Loucy (cell line): ENCODE measurements at regions not wholly inside any gene's neighbourhood (a gene's known extent, or its start where the extent isn't known, plus 50 kb on each side); places are given as distances from the start of the nearest gene placed in this dataset.

ENCODE experiments used
- H2AFZ ChIP-seq: fragments of 200-600 bp; sonication (generic); 2 replicates; pipeline ENCODE4 v1.6.0; 2016; ENCODE audit warnings: antibody characterized with exemption, mild to moderate bottlenecking, low read length, moderate library complexity
- H3F3A ChIP-seq: fragments of 200-600 bp; 2 replicates; pipeline ENCODE4 v1.6.0; 2016; ENCODE audit warnings: antibody characterized with exemption, low read depth, mild to moderate bottlenecking
- H3K27me3 ChIP-seq: fragments of 200-600 bp; sonication (generic); 2 replicates; pipeline ENCODE4 v1.6.1; 2014; ENCODE audit warnings: low read length, mild to moderate bottlenecking; ENCODE audit not compliant: insufficient read depth, poor library complexity, severe bottlenecking
- H3K36me3 ChIP-seq: fragments of 200-600 bp; sonication (generic); 2 replicates; pipeline ENCODE4 v1.6.1; 2016; ENCODE audit warnings: low read length; ENCODE audit not compliant: insufficient read depth
- H3K4me1 ChIP-seq: fragments of 200-600 bp; sonication (generic); 2 replicates; pipeline ENCODE4 v1.5.1; 2014; ENCODE audit warnings: low read length, mild to moderate bottlenecking; ENCODE audit not compliant: insufficient read depth, poor library complexity, severe bottlenecking
- H3K4me2 ChIP-seq: fragments of 200-600 bp; sonication (generic); 2 replicates; pipeline ENCODE4 v1.6.0; 2014; ENCODE audit warnings: antibody characterized with exemption, low read length, low read depth, mild to moderate bottlenecking; ENCODE audit not compliant: poor library complexity, severe bottlenecking
- H3K4me3 ChIP-seq: fragments of 200-600 bp; sonication (generic); 2 replicates; pipeline ENCODE4 v1.5.1; 2014; ENCODE audit warnings: low read length, mild to moderate bottlenecking, mixed read lengths; ENCODE audit not compliant: poor library complexity, severe bottlenecking
- H3K79me2 ChIP-seq: fragments of 200-600 bp; sonication (generic); 2 replicates; pipeline ENCODE4 v1.6.1; 2014; ENCODE audit warnings: low read length; ENCODE audit not compliant: insufficient read depth
- H3K9ac ChIP-seq: fragments of 200-600 bp; sonication (generic); 2 replicates; pipeline ENCODE4 v1.6.0; 2014; ENCODE audit warnings: mild to moderate bottlenecking, low read depth, low read length, moderate library complexity; ENCODE audit not compliant: poor library complexity, severe bottlenecking
- H3K9me2 ChIP-seq: fragments of 200-600 bp; sonication (generic); replicated peaks from 2 replicates; pipeline ENCODE4 v1.6.1; 2016; ENCODE audit warnings: low read depth, low read length, mixed read lengths
- H3K9me3 ChIP-seq: fragments of 200-600 bp; sonication (generic); 2 replicates; pipeline ENCODE4 v1.6.1; 2014; ENCODE audit warnings: mild to moderate bottlenecking, antibody characterized with exemption, low read length, low read depth; ENCODE audit not compliant: insufficient read depth
- H4K20me1 ChIP-seq: fragments of 200-600 bp; sonication (generic); 2 replicates; pipeline ENCODE4 v1.6.0; 2014; ENCODE audit warnings: antibody characterized with exemption, low read length, mild to moderate bottlenecking; ENCODE audit not compliant: insufficient read depth, poor library complexity, severe bottlenecking
- EZH2phosphoT487 ChIP-seq: fragments of 200-600 bp; IDR thresholded peaks from 2 replicates; pipeline ENCODE4 v1.6.1; 2018; ENCODE audit warnings: antibody characterized with exemption, mild to moderate bottlenecking, moderate library complexity, borderline replicate concordance
- TF ChIP-seq, protein P1 (sequence below): fragments of 200-600 bp; sonication (generic); conservative IDR thresholded peaks from 2 replicates; pipeline ENCODE4 v1.5.1; 2014; ENCODE audit warnings: mild to moderate bottlenecking, antibody characterized with exemption, low read length

DNA sequence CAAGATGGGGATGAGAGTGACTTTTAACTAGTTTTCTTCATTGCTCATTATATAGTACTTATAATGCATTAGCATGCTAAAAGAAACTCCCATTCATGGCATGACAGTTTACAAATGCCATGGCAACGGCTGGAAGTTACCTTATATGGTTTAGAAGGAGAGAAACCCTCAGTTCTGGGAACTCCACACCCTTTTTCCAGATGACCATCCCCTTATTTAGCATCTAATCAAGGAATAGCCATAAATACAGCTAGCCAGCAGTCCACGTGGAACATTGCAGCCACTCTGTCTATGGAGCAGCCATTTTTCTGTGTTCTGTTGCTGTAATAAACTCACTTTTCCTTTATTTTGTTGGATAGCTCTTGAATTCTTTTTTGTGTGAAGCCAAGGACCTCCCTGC is 1137.8 kb downstream of the CDH18 start:
- no peaks in the 10 kb centered on the region for H4K20me1 ChIP-seq
- no peaks in the 10 kb centered on the region for H3K9me2 ChIP-seq
- no peaks in the 10 kb centered on the region for H3K9me3 ChIP-seq
- H3K9ac ChIP-seq: no peak overlapping the region
- no peaks in the 10 kb centered on the region for H3F3A ChIP-seq
- no peaks in the 10 kb centered on the region for H3K79me2 ChIP-seq
- TF ChIP-seq, protein P1, sequence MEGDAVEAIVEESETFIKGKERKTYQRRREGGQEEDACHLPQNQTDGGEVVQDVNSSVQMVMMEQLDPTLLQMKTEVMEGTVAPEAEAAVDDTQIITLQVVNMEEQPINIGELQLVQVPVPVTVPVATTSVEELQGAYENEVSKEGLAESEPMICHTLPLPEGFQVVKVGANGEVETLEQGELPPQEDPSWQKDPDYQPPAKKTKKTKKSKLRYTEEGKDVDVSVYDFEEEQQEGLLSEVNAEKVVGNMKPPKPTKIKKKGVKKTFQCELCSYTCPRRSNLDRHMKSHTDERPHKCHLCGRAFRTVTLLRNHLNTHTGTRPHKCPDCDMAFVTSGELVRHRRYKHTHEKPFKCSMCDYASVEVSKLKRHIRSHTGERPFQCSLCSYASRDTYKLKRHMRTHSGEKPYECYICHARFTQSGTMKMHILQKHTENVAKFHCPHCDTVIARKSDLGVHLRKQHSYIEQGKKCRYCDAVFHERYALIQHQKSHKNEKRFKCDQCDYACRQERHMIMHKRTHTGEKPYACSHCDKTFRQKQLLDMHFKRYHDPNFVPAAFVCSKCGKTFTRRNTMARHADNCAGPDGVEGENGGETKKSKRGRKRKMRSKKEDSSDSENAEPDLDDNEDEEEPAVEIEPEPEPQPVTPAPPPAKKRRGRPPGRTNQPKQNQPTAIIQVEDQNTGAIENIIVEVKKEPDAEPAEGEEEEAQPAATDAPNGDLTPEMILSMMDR: no peak
- no peak for TF ChIP-seq EZH2phosphoT487
- no peak overlapping the region for H2AFZ ChIP-seq
- H3K4me3 ChIP-seq: no peak overlapping the region
- H3K4me2 ChIP-seq: no peak overlapping the region
- no peaks in the 10 kb centered on the region for H3K27me3 ChIP-seq
- no peaks in the 10 kb centered on the region for H3K4me1 ChIP-seq
- H3K36me3 ChIP-seq: no peaks in the 10 kb centered on the region

DNA sequence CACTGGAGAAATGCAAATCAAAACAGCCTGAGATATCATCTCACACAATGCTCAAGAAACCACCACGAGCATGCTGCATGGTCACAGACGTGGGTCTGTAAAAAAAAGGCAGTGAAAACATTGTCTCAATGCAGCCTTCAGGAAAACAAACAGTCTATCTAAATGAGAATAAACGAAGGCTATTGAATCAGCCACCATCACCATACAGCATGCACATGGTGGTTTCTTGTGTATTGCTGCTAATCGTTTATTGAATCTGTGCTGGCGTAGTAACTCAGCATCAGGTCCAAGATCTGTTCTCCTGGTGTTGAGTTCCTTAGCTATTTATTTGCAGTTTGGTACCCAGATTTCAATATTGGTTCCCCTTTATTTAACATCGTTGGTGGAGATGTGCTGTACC is 1115.0 kb downstream of the CDH18 start:
- Histone ChIP-seq H3K36me3 (no peaks in the 10 kb centered on the region), H3K27me3 (no peaks in the 10 kb centered on the region), H2AFZ (no peak overlapping the region), H3K4me2 (no peak overlapping the region), H3K4me3 (no peak overlapping the region), H3K79me2 (no peaks in the 10 kb centered on the region), H3K9me3 (no peaks in the 10 kb centered on the region), H3F3A (no peaks in the 10 kb centered on the region), H3K9ac (no peak overlapping the region), H4K20me1 (no peaks in the 10 kb centered on the region), H3K4me1 (no peaks in the 10 kb centered on the region), H3K9me2 (no peaks in the 10 kb centered on the region)
- no peak for TF ChIP-seq EZH2phosphoT487
- TF ChIP-seq, protein P1: no peak

DNA sequence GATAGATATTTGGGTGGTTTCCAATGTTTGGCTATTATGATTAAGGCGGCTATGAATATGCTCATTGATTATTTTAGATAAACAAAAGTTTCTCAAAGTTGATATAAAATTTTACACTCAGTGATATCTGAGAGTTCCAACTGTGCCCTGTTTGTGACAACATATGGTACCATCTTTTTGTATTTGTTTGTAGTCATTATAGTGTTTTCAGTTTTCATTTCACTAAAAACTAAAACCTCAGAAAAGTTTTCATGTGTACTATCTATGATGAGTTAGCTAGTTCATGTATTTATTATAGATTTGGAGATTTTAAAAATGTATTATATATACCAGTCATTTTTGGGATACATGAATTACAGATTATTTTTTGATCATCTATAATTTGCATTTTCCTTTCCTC is 1111.4 kb downstream of the CDH18 start:
- Histone ChIP-seq H3K4me2 (no peak overlapping the region), H4K20me1 (no peaks in the 10 kb centered on the region), H3K9me3 (no peaks in the 10 kb centered on the region), H3K4me3 (no peak overlapping the region), H3K27me3 (no peaks in the 10 kb centered on the region), H3K9me2 (no peaks in the 10 kb centered on the region), H3K4me1 (no peaks in the 10 kb centered on the region), H3F3A (no peaks in the 10 kb centered on the region), H3K36me3 (no peaks in the 10 kb centered on the region), H3K9ac (no peak overlapping the region), H2AFZ (no peak overlapping the region), H3K79me2 (no peaks in the 10 kb centered on the region)
- TF ChIP-seq, protein P1: no peak
- no peak for TF ChIP-seq EZH2phosphoT487
